ENCODE measurements at regions not wholly inside any gene's neighbourhood (a gene's known extent, or its start where the extent isn't known, plus 50 kb on each side); places are given as distances from the start of the nearest gene placed in this dataset.

GRCh38 chr5:67693956-67694809 lies 497.6 kb upstream of the CD180 start:
- H2AFZ ChIP-seq: no peak overlapping the region
- no peaks in the 10 kb centered on the region for H3K79me2 ChIP-seq (ENCODE audit: low read depth)
- no peak for DNase-seq
- ChIA-PET POLR2A (ENCODE audit: unreplicated experiment) (no interaction called here), CTCF (no interaction called here)
- no peaks in the 10 kb centered on the region for H3K9me2 ChIP-seq (ENCODE audit: insufficient read depth)
- intact Hi-C loops (cut with micrococcal nuclease; ENCODE audit: unreplicated experiment): no loop called here
- no peaks in the 10 kb centered on the region for H3K4me1 ChIP-seq (replicated peaks; ENCODE audit: insufficient read depth)
- TF ChIP-seq CTCF (conservative IDR thresholded peaks at IDR 0.05) (no peak), EZH2 (IDR thresholded peaks at IDR 0.05; ENCODE audit: low read depth) (no peak)
- H3K27me3 ChIP-seq (ENCODE audit: insufficient read depth, low read depth): no peaks in the 10 kb centered on the region
- no peak overlapping the region for H3K4me3 ChIP-seq
- H3K36me3 ChIP-seq (ENCODE audit: low read depth): no peaks in the 10 kb centered on the region
- no peak overlapping the region for H3K4me2 ChIP-seq
- no peaks in the 10 kb centered on the region for H3K9me3 ChIP-seq (ENCODE audit: insufficient read depth, low read depth)
- H3F3A ChIP-seq (ENCODE audit: insufficient read depth, low read depth): no peaks in the 10 kb centered on the region
- no TSS peak for BruUV-seq (replicated peaks)
- H3K27ac ChIP-seq: no peak overlapping the region
- no peaks in the 10 kb centered on the region for H4K20me1 ChIP-seq (ENCODE audit: insufficient read depth)

- BruUV-seq (replicated peaks): no TSS peak
- Histone ChIP-seq H3F3A (ENCODE audit: insufficient read depth, low read depth) (no peaks in the 10 kb centered on the region), H4K20me1 (ENCODE audit: insufficient read depth) (no peaks in the 10 kb centered on the region), H3K9me3 (ENCODE audit: insufficient read depth, low read depth) (peaks cover 5% of the 10 kb centered on the region; the same call in 1 of the 2 replicates), H3K79me2 (ENCODE audit: low read depth) (no peaks in the 10 kb centered on the region), H3K4me3 (no peak overlapping the region), H3K9me2 (ENCODE audit: insufficient read depth) (no peaks in the 10 kb centered on the region), H3K4me1 (replicated peaks; ENCODE audit: insufficient read depth) (no peaks in the 10 kb centered on the region), H3K4me2 (no peak overlapping the region), H2AFZ (no peak overlapping the region), H3K27ac (no peak overlapping the region), H3K27me3 (ENCODE audit: insufficient read depth, low read depth) (no peaks in the 10 kb centered on the region), H3K36me3 (ENCODE audit: low read depth) (no peaks in the 10 kb centered on the region)
- ChIA-PET CTCF (no interaction called here), POLR2A (ENCODE audit: unreplicated experiment) (no interaction called here)
- intact Hi-C loops (cut with micrococcal nuclease; ENCODE audit: unreplicated experiment): no loop called here
- no peak for DNase-seq
- TF ChIP-seq EZH2 (IDR thresholded peaks at IDR 0.05; ENCODE audit: low read depth): no peak
These were observed 490.1 kb upstream of the CD180 start for GRCh38 chr5:67686746-67687145.

- CTCF ChIA-PET: no interaction called here
- Histone ChIP-seq H3K4me2 (no peak overlapping the region), H3K27me3 (ENCODE audit: insufficient read depth, low read depth) (no peaks in the 10 kb centered on the region), H3K36me3 (ENCODE audit: low read depth) (no peaks in the 10 kb centered on the region), H3F3A (ENCODE audit: insufficient read depth, low read depth) (no peaks in the 10 kb centered on the region), H3K27ac (no peak overlapping the region), H3K79me2 (ENCODE audit: low read depth) (no peaks in the 10 kb centered on the region), H2AFZ (no peak overlapping the region), H3K4me1 (replicated peaks; ENCODE audit: insufficient read depth) (no peaks in the 10 kb centered on the region), H3K4me3 (no peak overlapping the region), H3K9me2 (ENCODE audit: insufficient read depth) (no peaks in the 10 kb centered on the region), H3K9me3 (ENCODE audit: insufficient read depth, low read depth) (no peaks in the 10 kb centered on the region), H4K20me1 (ENCODE audit: insufficient read depth) (no peaks in the 10 kb centered on the region)
- no TSS peak for BruUV-seq (replicated peaks)
- TF ChIP-seq CTCF (conservative IDR thresholded peaks at IDR 0.05) (no peak), EZH2 (IDR thresholded peaks at IDR 0.05; ENCODE audit: low read depth) (no peak)
- intact Hi-C loops (cut with micrococcal nuclease; ENCODE audit: unreplicated experiment): no loop called here
- POLR2A ChIA-PET (ENCODE audit: unreplicated experiment): no interaction called here
- DNase-seq: no peak
These were observed 485.1 kb upstream of the CD180 start for GRCh38 chr5:67681703-67682102.
